GM21717 (cell line): ENCODE measurements at regions not wholly inside any gene's neighbourhood (a gene's known extent, or its start where the extent isn't known, plus 50 kb on each side); places are given as distances from the start of the nearest gene placed in this dataset.
A peak's percentile ranks its signal among the peaks of the same experiment; 100 is the strongest.

Experiments used
- ATAC-seq: cut with Tn5 transposase; IDR thresholded peaks from one replicate; pipeline ENCODE4 v1.9.1; 2021; ENCODE audit warnings: mild to moderate bottlenecking, moderate library complexity; ENCODE audit not compliant: unreplicated experiment

GRCh38 chr13:53143757-53144339, 115.2 kb downstream of the OLFM4 start:
- no peak for ATAC-seq

GRCh38 chr13:53144826-53145225, 116.2 kb downstream of the OLFM4 start:
- ATAC-seq, result peak; percentile 72

DNA sequence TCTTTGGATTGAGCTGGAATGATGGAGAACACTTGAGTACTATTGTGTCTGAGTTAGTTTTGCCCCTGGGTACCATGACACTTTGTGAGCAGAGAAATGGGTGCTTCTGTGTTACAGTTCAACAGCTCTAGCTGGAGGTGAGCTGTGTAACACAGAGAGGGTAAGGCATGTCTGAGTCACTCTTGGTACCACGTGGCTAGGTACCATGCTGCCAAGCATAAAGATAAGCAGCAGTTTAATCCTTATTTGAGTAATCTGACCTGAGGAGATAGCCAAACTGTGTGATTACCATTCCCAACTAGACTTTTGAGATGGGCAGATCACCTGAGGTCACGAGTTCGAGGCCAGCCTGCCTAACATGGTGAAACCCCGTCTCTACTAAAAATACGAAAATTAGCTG, 122.0 kb downstream of the OLFM4 start:
- no peak for ATAC-seq

- peak; percentile 99 for ATAC-seq
These were observed 122.9 kb downstream of the OLFM4 start for GRCh38 chr13:53151336-53152056.

DNA sequence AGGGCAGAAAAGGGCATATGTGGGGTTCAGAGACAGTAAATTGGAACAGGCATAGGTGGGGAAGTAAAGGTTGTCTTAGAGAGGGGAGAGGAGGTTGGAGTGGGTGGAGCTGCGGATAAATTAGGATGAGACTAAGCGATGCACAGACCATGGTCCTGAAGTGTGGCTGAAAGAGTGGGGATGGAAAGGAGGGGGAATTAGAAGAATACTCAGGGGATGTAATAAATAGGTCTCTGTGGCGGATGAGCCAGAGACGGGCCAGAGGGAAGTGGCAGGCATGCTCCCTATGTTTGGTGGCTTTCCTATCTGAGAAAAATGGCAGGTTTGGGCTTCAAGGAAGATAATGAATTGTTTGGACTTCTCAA, 123.4 kb downstream of the OLFM4 start:
- no peak for ATAC-seq

- ATAC-seq, result no peak
These were observed 129.6 kb downstream of the OLFM4 start for GRCh38 chr13:53158201-53158600.

- ATAC-seq, result no peak
These were observed 130.8 kb downstream of the OLFM4 start for GRCh38 chr13:53159431-53159830.

DNA sequence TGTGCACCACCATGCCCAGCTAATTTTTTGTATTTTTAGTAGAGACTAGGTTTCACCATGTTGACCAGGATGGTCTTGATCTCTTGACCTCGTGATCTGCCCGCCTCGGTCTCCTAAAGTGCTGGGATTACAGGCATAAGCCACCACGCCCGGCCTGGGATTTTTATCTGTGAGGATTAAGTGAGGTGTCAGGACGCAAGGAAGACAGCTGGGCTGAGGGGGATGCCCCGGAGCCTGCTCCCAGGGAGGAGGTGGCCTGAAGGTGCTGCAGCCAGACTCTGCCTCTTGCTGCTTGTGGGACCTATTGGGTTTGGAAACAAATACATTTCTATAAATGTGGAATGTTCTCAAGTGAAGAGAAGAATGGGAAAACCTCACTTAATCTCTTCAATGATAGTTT, 131.6 kb downstream of the OLFM4 start:
- no peak for ATAC-seq

- no peak for ATAC-seq
These were observed 132.6 kb downstream of the OLFM4 start for GRCh38 chr13:53161251-53161650.

- no peak for ATAC-seq
These were observed 136.6 kb downstream of the OLFM4 start for GRCh38 chr13:53165261-53165660.

DNA sequence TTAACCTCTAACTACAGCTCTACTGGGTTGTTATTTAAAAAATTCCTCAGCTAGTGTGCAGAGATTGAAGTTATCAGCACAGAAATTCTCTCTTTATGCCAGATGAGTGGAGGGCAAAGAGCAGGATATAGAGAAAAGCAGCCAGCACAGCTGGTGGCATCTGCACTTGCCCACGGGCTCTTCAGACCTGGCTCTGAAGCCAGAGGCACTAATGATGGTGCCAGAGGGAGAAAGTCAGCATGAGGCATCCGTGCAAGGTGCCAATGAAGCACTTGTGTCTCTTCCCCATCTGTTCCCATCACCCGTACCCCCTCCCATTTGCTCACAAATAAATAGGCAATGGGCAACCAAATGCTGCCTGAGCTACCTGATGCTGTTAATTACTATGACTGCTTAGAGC, 138.9 kb downstream of the OLFM4 start:
- ATAC-seq, result no peak

DNA sequence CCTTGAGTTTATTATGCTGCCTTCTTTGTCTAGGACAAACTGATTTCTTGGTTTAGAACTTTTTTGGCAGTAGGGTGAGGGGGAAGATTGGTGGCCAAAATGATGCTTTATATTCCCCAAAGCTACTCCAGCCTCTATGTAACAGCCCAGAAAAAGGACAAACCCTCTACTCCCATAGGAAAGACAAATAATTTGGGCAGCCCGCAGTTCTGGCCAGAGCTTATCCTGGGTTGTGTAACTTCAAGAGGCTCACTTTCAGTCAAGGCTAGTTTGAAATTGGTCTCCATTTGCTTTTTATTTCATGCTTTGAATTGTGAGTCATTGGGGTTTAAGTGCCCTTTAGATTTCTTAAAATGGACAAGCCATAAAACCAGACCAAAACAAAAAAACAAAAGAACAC, 142.3 kb downstream of the OLFM4 start:
- ATAC-seq, result no peak

DNA sequence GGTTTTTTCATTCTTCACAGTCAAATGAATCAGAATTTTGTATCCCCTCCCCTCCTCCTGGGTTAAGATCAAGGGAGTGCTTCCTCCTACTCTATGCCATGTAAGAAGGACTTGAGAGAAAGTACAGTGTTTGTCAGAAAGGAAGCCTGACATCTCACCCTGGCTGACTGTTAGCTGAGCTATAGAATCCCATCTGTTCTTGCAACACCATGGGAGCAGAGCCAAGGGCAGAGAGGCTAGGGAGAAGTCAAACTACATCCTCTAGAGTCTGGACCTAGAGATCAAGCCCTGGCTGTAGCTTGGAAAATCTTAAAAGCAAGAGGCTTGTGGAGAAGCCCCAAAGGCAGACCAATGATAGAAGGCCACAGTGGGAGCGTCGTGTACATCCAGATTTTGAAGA, 145.9 kb downstream of the OLFM4 start:
- no peak for ATAC-seq

GRCh38 chr13:53180684-53181083, 152.1 kb downstream of the OLFM4 start:
- no peak for ATAC-seq

GRCh38 chr13:53182724-53183123, 154.1 kb downstream of the OLFM4 start:
- ATAC-seq, result no peak

GRCh38 chr13:53188120-53188519, 159.5 kb downstream of the OLFM4 start:
- ATAC-seq, result no peak

GRCh38 chr13:53189162-53189561, 160.5 kb downstream of the OLFM4 start:
- no peak for ATAC-seq

DNA sequence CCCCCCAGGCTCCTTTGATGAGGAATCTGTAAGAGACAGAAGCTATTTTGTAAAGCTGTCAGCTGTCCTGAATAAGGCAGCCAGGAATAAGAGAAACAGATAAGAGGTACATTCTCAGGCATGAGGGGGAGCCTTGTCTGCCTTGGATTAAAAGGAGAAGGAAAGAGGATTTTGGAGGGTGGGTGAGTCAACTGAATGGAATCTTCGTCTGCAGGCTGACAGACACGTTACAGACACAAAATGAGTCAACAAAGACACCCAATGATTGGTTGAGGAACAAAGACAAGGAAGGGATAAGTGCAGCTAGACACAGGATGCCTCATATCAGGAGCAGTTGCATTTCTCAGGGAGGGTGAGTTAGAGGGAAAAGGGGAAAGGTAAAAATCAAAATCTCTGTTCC, 162.5 kb downstream of the OLFM4 start:
- ATAC-seq, result no peak

DNA sequence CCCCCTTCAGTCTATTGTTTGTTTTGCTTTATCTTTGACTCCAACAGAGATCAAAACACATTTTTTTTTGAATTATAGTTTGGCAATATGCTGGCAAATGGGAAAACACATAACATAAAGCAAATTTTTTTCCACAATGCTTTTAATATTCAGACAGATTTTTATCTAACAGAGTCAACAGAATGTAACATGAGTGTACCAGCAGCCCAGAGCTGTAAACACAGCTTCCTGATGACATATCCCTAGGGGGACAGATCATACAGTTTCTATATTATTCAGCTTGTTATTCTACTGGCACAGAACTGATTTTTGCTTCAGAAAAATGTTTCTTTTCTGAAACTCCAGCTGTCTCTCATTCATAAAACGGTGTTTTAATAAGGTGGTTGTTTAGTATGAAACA, 168.8 kb downstream of the OLFM4 start:
- no peak for ATAC-seq

- no peak for ATAC-seq
These were observed 169.4 kb downstream of the OLFM4 start for GRCh38 chr13:53198017-53198416.

GRCh38 chr13:53198736-53199135, 170.1 kb downstream of the OLFM4 start:
- ATAC-seq, result no peak

DNA sequence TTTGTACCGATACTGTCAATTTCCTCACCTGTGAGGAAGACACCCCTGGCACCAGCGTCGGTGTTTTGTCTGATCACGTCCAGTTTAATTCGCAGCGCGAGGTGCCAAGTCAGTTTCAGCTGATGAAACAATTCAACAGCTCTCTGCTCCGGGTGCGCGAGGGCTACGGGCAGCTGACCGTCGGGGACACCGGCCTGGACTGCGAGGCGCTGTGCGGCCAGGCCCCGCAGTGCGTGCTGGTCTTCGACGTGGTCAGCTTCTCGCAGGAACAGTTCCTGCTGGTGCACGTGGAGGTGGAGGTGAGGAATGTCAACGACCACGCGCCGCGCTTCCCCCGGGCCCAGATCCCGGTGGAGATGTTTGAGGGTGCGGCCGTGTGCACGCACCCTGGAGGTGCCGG, 171.5 kb downstream of the OLFM4 start:
- no peak for ATAC-seq
